ENCODE measurements at regions not wholly inside any gene's neighbourhood (a gene's known extent, or its start where the extent isn't known, plus 50 kb on each side); places are given as distances from the start of the nearest gene placed in this dataset.
"Not testable (repeated sequence)": the region's sequence is repeated elsewhere in the genome, so short reads cannot be mapped to it uniquely, and the experiment has no call there.

DNA sequence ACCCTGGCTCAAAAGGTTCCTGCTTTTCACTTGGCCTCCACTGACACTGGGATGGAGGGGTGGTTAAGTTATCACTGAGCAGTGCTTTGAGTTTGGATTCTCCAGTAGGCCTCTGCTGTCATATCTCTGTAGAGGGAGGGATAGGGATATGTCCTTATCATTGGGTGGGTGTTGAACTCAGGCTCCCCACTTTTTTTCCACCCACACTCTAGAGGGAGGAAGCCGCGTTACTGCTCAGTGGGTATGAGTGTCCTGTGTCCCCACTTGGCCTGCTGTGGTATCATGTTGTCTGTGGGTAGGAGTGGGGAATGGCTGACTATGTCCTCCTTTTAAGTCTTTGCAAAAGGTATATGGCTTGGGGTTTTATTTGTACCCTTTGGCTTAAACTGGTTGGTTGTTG lies 80.7 kb upstream of the TPTE start:
- H3K9ac ChIP-seq (replicated peaks in 1 of 4; ENCODE audit: extremely low read depth in 1 of 4, low read depth in 3 of 4, low read length in 3 of 4); H2BK120ac ChIP-seq (replicated peaks; ENCODE audit: low read depth, low read length); H2BK15ac ChIP-seq (ENCODE audit: low read length); H3K4me3 ChIP-seq (ENCODE audit: extremely low read depth in 1 of 4, insufficient read depth in 2 of 4, low read depth in 3 of 4, low read length in 4 of 4); H3K4me2 ChIP-seq (ENCODE audit: insufficient read depth in 1 of 2, low read depth in 2 of 2, low read length in 2 of 2); DNase-seq (ENCODE audit: low read depth in 1 of 2, low spot score in 2 of 2); H3K56ac ChIP-seq (replicated peaks; ENCODE audit: insufficient read length, low read depth, low read length); H3K18ac ChIP-seq (ENCODE audit: extremely low read depth, low read length); H2BK20ac ChIP-seq (ENCODE audit: low read length); H2BK5ac ChIP-seq (ENCODE audit: low read depth, low read length); H3K14ac ChIP-seq (ENCODE audit: insufficient read length); H3K23me2 ChIP-seq (ENCODE audit: low read depth, low read length); H3K27ac ChIP-seq (ENCODE audit: low read depth, low read length); H4K20me1 ChIP-seq (replicated peaks in 1 of 2; ENCODE audit: control insufficient read depth in 1 of 2, insufficient read depth in 2 of 2, low read length in 2 of 2); H2AK5ac ChIP-seq (ENCODE audit: low read depth, low read length); H2BK12ac ChIP-seq (ENCODE audit: low read depth, low read length); H3K36me3 ChIP-seq (ENCODE audit: control insufficient read depth in 2 of 4, insufficient read depth in 4 of 4, low read length in 3 of 4); H4K91ac ChIP-seq (replicated peaks; ENCODE audit: insufficient read length, low read length); H3K27me3 ChIP-seq (replicated peaks in 1 of 4; ENCODE audit: control insufficient read depth in 3 of 4, extremely low read depth in 1 of 4, insufficient read depth in 3 of 4, low read length in 3 of 4); H3K23ac ChIP-seq (ENCODE audit: insufficient read length); H3K79me2 ChIP-seq (ENCODE audit: control insufficient read depth in 1 of 2, insufficient read depth in 2 of 2, low read length in 2 of 2); H3K4ac ChIP-seq (replicated peaks; ENCODE audit: insufficient read length, low read depth, low read length); H4K8ac ChIP-seq (ENCODE audit: extremely low read depth, insufficient read depth, low read length); CTCF ChIA-PET (ENCODE audit: partially characterized antibody); H3K4me1 ChIP-seq (replicated peaks in 1 of 4; ENCODE audit: control insufficient read depth in 3 of 4, insufficient read depth in 4 of 4, low read length in 3 of 4); H3K79me1 ChIP-seq (ENCODE audit: low read depth, low read length); POLR2A ChIA-PET (ENCODE audit: partially characterized antibody); H2AFZ ChIP-seq (ENCODE audit: low read length); H4K5ac ChIP-seq (ENCODE audit: insufficient read length, low read depth, low read length): not testable (repeated sequence)
- 81% methylated on average over 2 of the region's 2 CpGs; no CpG with 5 or more reads in 1 of the 2 experiments for WGBS, 2 experiments (ENCODE audit: extremely low coverage in 1 of 2, insufficient coverage in 1 of 2, insufficient read length in 1 of 2, insufficient replicate concordance in 2 of 2, low coverage in 1 of 2, low lambda C conversion rate in 2 of 2, missing lambda C conversion rate in 1 of 2)
- peak; percentile 63 for FAIRE-seq
- peaks cover 39 to 53% of the 10 kb centered on the region in 2 experiments for H3K9me3 ChIP-seq (ENCODE audit: insufficient read depth in 2 of 2, low read depth in 1 of 2, low read length in 1 of 2)

DNA sequence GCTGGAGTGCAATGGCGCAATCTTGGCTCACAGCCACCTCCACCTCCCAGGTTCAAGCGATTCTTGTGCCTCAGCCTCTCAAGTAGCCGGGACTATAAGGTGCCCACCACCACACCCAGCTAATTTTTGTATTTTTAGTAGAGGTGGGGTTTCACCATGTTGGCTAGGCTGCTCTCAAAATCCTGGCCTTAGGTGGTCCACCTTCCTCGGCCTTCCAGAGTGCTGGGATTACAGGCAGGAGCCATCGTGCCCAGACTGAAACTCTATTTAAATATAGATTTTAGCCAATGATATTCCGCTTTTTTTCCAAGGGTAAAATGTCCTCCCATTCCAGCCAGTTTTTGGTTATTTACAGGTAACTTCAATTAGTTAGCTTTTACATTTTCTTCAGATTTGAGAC lies 79.4 kb upstream of the TPTE start:
- H2BK12ac ChIP-seq (ENCODE audit: low read depth, low read length); CTCF ChIA-PET (ENCODE audit: partially characterized antibody); H2AK5ac ChIP-seq (ENCODE audit: low read depth, low read length); H3K56ac ChIP-seq (replicated peaks; ENCODE audit: insufficient read length, low read depth, low read length); H3K18ac ChIP-seq (ENCODE audit: extremely low read depth, low read length); H4K5ac ChIP-seq (ENCODE audit: insufficient read length, low read depth, low read length); H3K4me1 ChIP-seq (replicated peaks in 1 of 4; ENCODE audit: control insufficient read depth in 3 of 4, insufficient read depth in 4 of 4, low read length in 3 of 4); H3K4me2 ChIP-seq (ENCODE audit: insufficient read depth in 1 of 2, low read depth in 2 of 2, low read length in 2 of 2); H3K27me3 ChIP-seq (replicated peaks in 1 of 4; ENCODE audit: control insufficient read depth in 3 of 4, extremely low read depth in 1 of 4, insufficient read depth in 3 of 4, low read length in 3 of 4); H2BK120ac ChIP-seq (replicated peaks; ENCODE audit: low read depth, low read length); H3K14ac ChIP-seq (ENCODE audit: insufficient read length); H3K4ac ChIP-seq (replicated peaks; ENCODE audit: insufficient read length, low read depth, low read length); H3K4me3 ChIP-seq (ENCODE audit: extremely low read depth in 1 of 4, insufficient read depth in 2 of 4, low read depth in 3 of 4, low read length in 4 of 4); H2AFZ ChIP-seq (ENCODE audit: low read length); H3K79me2 ChIP-seq (ENCODE audit: control insufficient read depth in 1 of 2, insufficient read depth in 2 of 2, low read length in 2 of 2); H4K20me1 ChIP-seq (replicated peaks in 1 of 2; ENCODE audit: control insufficient read depth in 1 of 2, insufficient read depth in 2 of 2, low read length in 2 of 2); H3K36me3 ChIP-seq (ENCODE audit: control insufficient read depth in 2 of 4, insufficient read depth in 4 of 4, low read length in 3 of 4); H4K91ac ChIP-seq (replicated peaks; ENCODE audit: insufficient read length, low read length); H2BK15ac ChIP-seq (ENCODE audit: low read length); FAIRE-seq; H4K8ac ChIP-seq (ENCODE audit: extremely low read depth, insufficient read depth, low read length); H2BK20ac ChIP-seq (ENCODE audit: low read length); H3K79me1 ChIP-seq (ENCODE audit: low read depth, low read length); H3K23me2 ChIP-seq (ENCODE audit: low read depth, low read length); H3K23ac ChIP-seq (ENCODE audit: insufficient read length); H2BK5ac ChIP-seq (ENCODE audit: low read depth, low read length); DNase-seq (ENCODE audit: low read depth in 1 of 2, low spot score in 2 of 2); POLR2A ChIA-PET (ENCODE audit: partially characterized antibody); H3K9ac ChIP-seq (replicated peaks in 1 of 4; ENCODE audit: extremely low read depth in 1 of 4, low read depth in 3 of 4, low read length in 3 of 4); H3K27ac ChIP-seq (ENCODE audit: low read depth, low read length): not testable (repeated sequence)
- H3K9me3 ChIP-seq (ENCODE audit: insufficient read depth in 2 of 2, low read depth in 1 of 2, low read length in 1 of 2) = peaks cover 32 to 58% of the 10 kb centered on the region in 2 experiments
- 77% methylated on average over 6 of the region's 6 CpGs; no CpG with 5 or more reads in 1 of the 2 experiments for WGBS, 2 experiments (ENCODE audit: extremely low coverage in 1 of 2, insufficient coverage in 1 of 2, insufficient read length in 1 of 2, insufficient replicate concordance in 2 of 2, low coverage in 1 of 2, low lambda C conversion rate in 2 of 2, missing lambda C conversion rate in 1 of 2)

All from H1 (cell line).